ENCODE measurements at regions not wholly inside any gene's neighbourhood (a gene's known extent, or its start where the extent isn't known, plus 50 kb on each side); places are given as distances from the start of the nearest gene placed in this dataset.

DNA sequence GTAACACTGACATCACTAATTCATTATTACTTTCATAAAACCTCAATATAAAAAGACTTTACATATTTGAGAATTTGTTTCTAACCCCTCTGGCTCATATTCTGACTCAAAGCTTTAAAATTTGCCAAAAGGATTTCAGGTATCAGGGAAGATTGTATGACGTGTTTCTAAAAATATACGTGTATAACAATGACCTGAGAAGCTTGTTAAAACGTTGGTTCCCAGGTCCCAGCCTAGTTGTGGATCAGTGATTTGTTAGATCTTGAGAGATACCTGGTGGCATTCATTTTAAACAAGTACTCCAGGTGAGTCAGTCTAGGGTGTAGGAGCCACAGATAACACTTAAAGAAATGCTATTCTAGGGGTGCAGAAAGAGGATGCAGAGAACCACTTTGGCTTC, 1096.8 kb upstream of the NXPH2 start:
- TF ChIP-seq ZFX (IDR thresholded peaks at IDR 0.05; ENCODE audit: borderline replicate concordance), result no peak
- TF ChIP-seq, protein P1, sequence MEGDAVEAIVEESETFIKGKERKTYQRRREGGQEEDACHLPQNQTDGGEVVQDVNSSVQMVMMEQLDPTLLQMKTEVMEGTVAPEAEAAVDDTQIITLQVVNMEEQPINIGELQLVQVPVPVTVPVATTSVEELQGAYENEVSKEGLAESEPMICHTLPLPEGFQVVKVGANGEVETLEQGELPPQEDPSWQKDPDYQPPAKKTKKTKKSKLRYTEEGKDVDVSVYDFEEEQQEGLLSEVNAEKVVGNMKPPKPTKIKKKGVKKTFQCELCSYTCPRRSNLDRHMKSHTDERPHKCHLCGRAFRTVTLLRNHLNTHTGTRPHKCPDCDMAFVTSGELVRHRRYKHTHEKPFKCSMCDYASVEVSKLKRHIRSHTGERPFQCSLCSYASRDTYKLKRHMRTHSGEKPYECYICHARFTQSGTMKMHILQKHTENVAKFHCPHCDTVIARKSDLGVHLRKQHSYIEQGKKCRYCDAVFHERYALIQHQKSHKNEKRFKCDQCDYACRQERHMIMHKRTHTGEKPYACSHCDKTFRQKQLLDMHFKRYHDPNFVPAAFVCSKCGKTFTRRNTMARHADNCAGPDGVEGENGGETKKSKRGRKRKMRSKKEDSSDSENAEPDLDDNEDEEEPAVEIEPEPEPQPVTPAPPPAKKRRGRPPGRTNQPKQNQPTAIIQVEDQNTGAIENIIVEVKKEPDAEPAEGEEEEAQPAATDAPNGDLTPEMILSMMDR (IDR thresholded peaks at IDR 0.05), result no peak
- H3K27ac ChIP-seq, result no peak overlapping the region

- TF ChIP-seq ZFX (IDR thresholded peaks at IDR 0.05; ENCODE audit: borderline replicate concordance), result no peak
- TF ChIP-seq, protein P1 (IDR thresholded peaks at IDR 0.05), result no peak
- H3K27ac ChIP-seq, result no peak overlapping the region
These were observed 1096.1 kb upstream of the NXPH2 start for GRCh38 chr2:139876321-139876720.

GRCh38 chr2:139872503-139872902, 1092.3 kb upstream of the NXPH2 start:
- TF ChIP-seq ZFX (IDR thresholded peaks at IDR 0.05; ENCODE audit: borderline replicate concordance), result no peak
- TF ChIP-seq, protein P1 (IDR thresholded peaks at IDR 0.05), result no peak
- no peak overlapping the region for H3K27ac ChIP-seq

GRCh38 chr2:139872032-139872431, 1091.8 kb upstream of the NXPH2 start:
- H3K27ac ChIP-seq, result no peak overlapping the region
- TF ChIP-seq ZFX (IDR thresholded peaks at IDR 0.05; ENCODE audit: borderline replicate concordance), result no peak
- TF ChIP-seq, protein P1 (IDR thresholded peaks at IDR 0.05), result no peak

DNA sequence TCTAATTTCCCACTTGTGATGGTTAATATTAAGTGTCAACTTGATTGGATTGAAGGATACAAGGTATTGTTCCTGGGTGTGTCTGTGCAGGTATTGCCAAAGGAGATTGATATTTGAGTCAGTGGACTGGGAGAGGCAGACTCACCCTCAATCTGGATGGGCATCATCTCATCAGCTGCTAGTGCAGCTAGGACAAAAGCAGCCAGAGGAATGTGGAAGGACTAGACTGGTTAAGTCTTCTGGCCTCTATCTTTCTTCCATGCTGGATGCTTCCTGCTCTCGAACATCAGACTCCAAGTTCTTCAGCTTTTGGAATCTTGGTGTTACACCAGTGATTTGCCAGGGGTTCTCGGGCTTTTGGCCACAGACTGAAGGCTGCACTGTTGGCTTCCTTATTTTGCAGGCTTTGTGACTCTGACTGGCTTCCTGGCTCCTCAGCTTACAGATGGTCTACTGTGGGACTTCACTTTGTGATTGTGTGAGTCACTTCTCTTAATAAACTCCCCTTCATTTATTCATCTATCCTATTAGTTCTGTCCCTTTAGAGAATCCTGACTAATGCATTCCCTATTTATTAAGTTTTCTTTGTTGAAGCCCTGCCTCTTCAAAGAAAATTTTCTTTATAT, 1087.5 kb upstream of the NXPH2 start:
- TF ChIP-seq, protein P1 (IDR thresholded peaks at IDR 0.05), result no peak
- TF ChIP-seq ZFX (IDR thresholded peaks at IDR 0.05; ENCODE audit: borderline replicate concordance), result no peak
- H3K27ac ChIP-seq, result no peak overlapping the region

- H3K27ac ChIP-seq, result no peak overlapping the region
These were observed 1084.7 kb upstream of the NXPH2 start for GRCh38 chr2:139864821-139865302.

More at GRCh38 chr2:139864821-139865302, 1084.7 kb upstream of the NXPH2 start:
- no peak for TF ChIP-seq ZFX (IDR thresholded peaks at IDR 0.05; ENCODE audit: borderline replicate concordance)
- TF ChIP-seq, protein P1 (IDR thresholded peaks at IDR 0.05), result no peak

All from 22Rv1 (cell line).